GM12801 (cell line): ENCODE measurements at regions not wholly inside any gene's neighbourhood (a gene's known extent, or its start where the extent isn't known, plus 50 kb on each side); places are given as distances from the start of the nearest gene placed in this dataset.

Source experiments
- CTCF ChIP-seq: IDR thresholded peaks from one replicate; pipeline ENCODE4 v1.5.1; 2011; ENCODE audit warnings: control low read depth; ENCODE audit not compliant: insufficient read length; ENCODE audit errors: extremely low read depth

- no peak for TF ChIP-seq CTCF
Observed at GRCh38 chr1:36653850-36654249, 171.1 kb upstream of the CSF3R start.

DNA sequence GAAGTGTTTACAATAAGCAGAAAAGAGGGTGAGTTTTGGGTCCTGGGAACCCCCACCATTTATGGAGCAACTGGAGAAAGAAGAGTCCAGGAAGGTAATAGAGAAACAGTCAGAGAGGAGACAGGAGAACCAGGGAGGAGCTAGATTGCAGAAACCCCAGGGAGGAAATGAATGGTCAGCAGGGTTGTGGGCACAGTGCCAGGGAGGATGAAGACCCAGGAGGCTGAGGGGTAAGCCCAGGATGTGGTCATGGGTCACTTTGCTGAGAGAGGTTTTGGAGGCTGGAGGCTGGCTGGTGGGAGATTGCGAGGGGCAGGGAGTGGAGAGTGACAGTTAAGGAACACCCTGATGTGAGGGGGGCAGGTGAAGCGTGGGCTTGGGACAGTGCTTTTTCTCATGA is 169.9 kb upstream of the CSF3R start:
- TF ChIP-seq CTCF = no peak

- TF ChIP-seq CTCF = no peak
Observed at GRCh38 chr1:36652011-36652410, 169.3 kb upstream of the CSF3R start.

DNA sequence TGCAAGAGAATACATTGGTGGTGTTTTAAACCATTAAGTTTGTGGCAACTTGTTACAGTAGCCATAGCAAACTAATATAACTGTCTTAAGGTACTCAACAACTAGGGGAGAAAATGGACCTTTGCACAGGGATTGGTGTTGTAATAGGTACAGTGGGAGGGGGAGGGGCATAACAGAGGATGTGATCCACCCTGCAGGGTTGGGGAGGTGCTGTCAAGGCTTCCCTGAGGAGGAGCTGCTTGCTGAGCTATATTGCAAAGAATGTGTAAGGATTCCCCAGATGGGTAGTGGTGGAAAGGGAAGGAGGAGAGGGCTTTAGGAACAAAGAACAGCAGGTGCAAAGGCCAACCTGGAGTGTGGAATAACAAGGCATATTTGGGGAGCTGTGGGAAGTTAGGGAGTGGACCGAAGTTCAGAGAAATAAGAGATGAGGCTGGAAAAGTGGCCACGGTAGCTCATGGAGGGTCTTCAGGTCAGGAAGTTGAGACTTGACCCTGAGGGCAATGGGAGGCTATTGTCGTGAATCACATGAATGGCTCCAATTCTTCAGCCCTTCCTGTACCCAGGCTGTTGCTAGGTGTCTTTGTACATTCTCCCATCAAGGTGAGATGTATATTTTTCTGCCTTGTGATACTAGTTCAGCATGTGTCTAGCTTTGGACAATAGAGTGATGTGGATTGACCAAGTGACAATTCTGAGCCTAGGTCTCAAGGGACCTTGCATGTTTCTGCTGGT is 168.6 kb upstream of the CSF3R start:
- TF ChIP-seq CTCF = no peak

DNA sequence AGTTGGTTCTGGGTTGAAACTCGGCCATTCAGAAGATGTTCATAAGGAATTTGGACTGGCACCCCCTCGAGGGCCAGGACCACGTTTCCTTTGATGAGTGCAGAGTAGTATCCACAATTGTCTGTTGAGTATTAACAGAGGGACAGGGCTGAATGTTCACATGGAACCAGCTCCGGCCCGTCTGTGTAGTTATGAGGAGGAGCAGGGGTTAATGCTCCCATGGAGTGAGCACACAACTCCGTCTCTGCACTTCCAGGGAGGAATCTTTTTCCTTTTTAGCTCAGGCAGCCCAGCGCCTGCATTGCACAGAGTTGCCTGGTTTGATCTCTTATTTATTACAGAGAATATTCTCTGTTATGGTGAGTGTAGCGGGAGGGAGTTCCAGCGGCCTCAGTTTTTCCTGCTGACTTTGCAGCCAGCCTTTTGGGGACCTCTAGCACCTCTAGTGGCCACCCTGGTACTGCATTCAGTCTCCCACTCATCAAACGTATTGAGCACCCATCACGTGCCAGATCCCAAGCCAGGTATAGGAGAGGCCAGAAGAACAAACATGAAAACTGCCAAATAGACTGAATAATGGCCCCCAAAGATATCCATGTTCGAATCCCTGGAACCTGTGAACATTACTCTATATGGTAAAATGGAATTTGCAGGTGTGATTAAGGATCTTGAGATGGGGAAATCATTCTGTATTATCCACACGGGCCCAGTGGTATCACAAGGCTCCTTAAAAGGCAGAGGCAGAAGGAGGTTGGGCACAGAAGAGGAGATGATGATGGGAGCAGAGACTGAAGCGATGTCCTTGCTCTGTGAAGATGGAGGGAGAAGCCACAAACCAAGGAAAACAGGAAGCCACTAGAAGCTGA is 167.7 kb upstream of the CSF3R start:
- no peak for TF ChIP-seq CTCF

- no peak for TF ChIP-seq CTCF
Observed at GRCh38 chr1:36645867-36646266, 163.2 kb upstream of the CSF3R start.

DNA sequence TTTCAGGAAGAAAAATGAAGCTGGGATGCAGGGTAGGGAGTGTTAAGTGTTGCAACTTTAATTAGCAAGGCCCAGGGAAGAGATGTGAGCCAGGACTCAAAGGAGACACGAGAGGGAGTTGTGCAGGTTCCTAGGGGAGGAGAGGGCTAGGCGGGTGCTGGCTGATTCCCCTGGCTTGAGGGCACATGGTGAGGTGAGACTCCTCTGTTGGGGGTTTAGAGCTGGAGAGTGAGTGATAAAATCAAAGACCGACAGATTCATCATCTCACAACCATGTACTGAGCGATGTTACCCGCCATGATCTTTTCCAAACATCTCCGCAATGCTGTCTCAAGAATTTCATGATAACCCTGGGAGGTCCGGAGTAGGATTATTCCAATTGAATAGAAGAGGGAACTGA is 161.8 kb upstream of the CSF3R start:
- no peak for TF ChIP-seq CTCF
